ENCODE measurements at regions not wholly inside any gene's neighbourhood (a gene's known extent, or its start where the extent isn't known, plus 50 kb on each side); places are given as distances from the start of the nearest gene placed in this dataset.

GRCh38 chr4:156710365-156711192 is 261.0 kb downstream of the PDGFC start:
- FAIRE-seq: no peak

- FAIRE-seq: no peak
Measured at GRCh38 chr4:156705311-156705710, 266.3 kb downstream of the PDGFC start.

GRCh38 chr4:156695163-156695562 is 276.4 kb downstream of the PDGFC start:
- no peak for FAIRE-seq

- no peak for FAIRE-seq
Measured at GRCh38 chr4:156694413-156694812, 277.2 kb downstream of the PDGFC start.

- no peak for FAIRE-seq
Measured at GRCh38 chr4:156693557-156693956, 278.0 kb downstream of the PDGFC start.

GRCh38 chr4:156692016-156692415 is 279.6 kb downstream of the PDGFC start:
- no peak for FAIRE-seq

GRCh38 chr4:156690572-156690971 is 281.0 kb downstream of the PDGFC start:
- no peak for FAIRE-seq

GRCh38 chr4:156686120-156686519 is 285.5 kb downstream of the PDGFC start:
- FAIRE-seq: no peak

- no peak for FAIRE-seq
Measured at GRCh38 chr4:156685308-156685707, 286.3 kb downstream of the PDGFC start.

- FAIRE-seq: no peak
Measured at GRCh38 chr4:156677656-156678055, 293.9 kb downstream of the PDGFC start.

GRCh38 chr4:156677131-156677531 is 294.5 kb downstream of the PDGFC start:
- FAIRE-seq: no peak

GRCh38 chr4:156676116-156676851 is 295.3 kb downstream of the PDGFC start:
- FAIRE-seq: no peak

- FAIRE-seq: no peak
Measured at GRCh38 chr4:156673483-156673882, 298.1 kb downstream of the PDGFC start.

GRCh38 chr4:156672492-156673305 is 298.9 kb downstream of the PDGFC start:
- FAIRE-seq: no peak

- no peak for FAIRE-seq
Measured at GRCh38 chr4:156665780-156666366, 305.7 kb downstream of the PDGFC start.

GRCh38 chr4:156663663-156664062 is 307.9 kb downstream of the PDGFC start:
- FAIRE-seq: no peak

GRCh38 chr4:156662921-156663320 is 308.7 kb downstream of the PDGFC start:
- no peak for FAIRE-seq

GRCh38 chr4:156661555-156661954 is 310.0 kb downstream of the PDGFC start:
- FAIRE-seq: no peak

GRCh38 chr4:156660465-156660864 is 311.1 kb downstream of the PDGFC start:
- FAIRE-seq: no peak

GRCh38 chr4:156659983-156660382 is 311.6 kb downstream of the PDGFC start:
- no peak for FAIRE-seq

- no peak for FAIRE-seq
Measured at GRCh38 chr4:156659570-156659969, 312.0 kb downstream of the PDGFC start.

GRCh38 chr4:156656896-156657295 is 314.7 kb downstream of the PDGFC start:
- FAIRE-seq: no peak

GRCh38 chr4:156654410-156654809 is 317.2 kb downstream of the PDGFC start:
- FAIRE-seq: no peak
